CD4-positive, alpha-beta T cell (primary cell): ENCODE measurements at regions not wholly inside any gene's neighbourhood (a gene's known extent, or its start where the extent isn't known, plus 50 kb on each side); places are given as distances from the start of the nearest gene placed in this dataset.

Experiments used
- ATAC-seq: fragments of 200-7000 bp; cut with Tn5 transposase; one replicate; pipeline ENCODE4 v1.10.0; 2022; ENCODE audit warnings: mild to moderate bottlenecking; ENCODE audit not compliant: poor library complexity
- CTCF ChIA-PET: fragments of 350-600 bp; sonication (Branson Sonifier 250); formaldehyde crosslinking; loops from one replicate; lab custom pipeline; 2021; ENCODE audit warnings: antibody characterized with exemption, inconsistent platforms; lab: Charles Lee
- POLR2A ChIA-PET: fragments of 350-600 bp; sonication (Branson Sonifier 250); formaldehyde crosslinking; loops from one replicate; lab custom pipeline; 2021; ENCODE audit warnings: antibody characterized with exemption, inconsistent platforms; lab: Charles Lee
- DNase-seq, 14 experiments: peaks; one replicate each; pipeline ENCODE4 v3.0.0-alpha.2; 2013 to 2020; ENCODE audit warnings: mixed read lengths in 2 of 14
- H3K27ac ChIP-seq, 2 donors: one replicate each; pipeline versions ENCODE4 v1.5.1 to v1.7.0; 2013; ENCODE audit warnings: low read length in 2 of 2, low read depth in 1 of 2, mild to moderate bottlenecking in 1 of 2
- H3K27me3 ChIP-seq, 2 experiments: 1 replicate in 1 of 2; 2 replicates in 1 of 2; pipeline versions ENCODE4 v1.6.1 to v1.7.0; 2013; ENCODE audit warnings: low read length in 2 of 2, control low read depth in 1 of 2, mild to moderate bottlenecking in 1 of 2, moderate library complexity in 1 of 2; ENCODE audit not compliant: insufficient read depth in 2 of 2, control insufficient read depth in 1 of 2
- H3K36me3 ChIP-seq: one replicate; pipeline ENCODE4 v1.6.1; 2013; ENCODE audit warnings: low read length, control low read depth; ENCODE audit not compliant: insufficient read depth
- H3K4me1 ChIP-seq: one replicate; pipeline ENCODE4 v1.6.1; 2013; ENCODE audit warnings: low read length, control low read depth; ENCODE audit not compliant: insufficient read depth
- H3K4me3 ChIP-seq: one replicate; pipeline ENCODE4 v1.5.1; 2013; ENCODE audit warnings: mild to moderate bottlenecking, low read length, moderate library complexity
- H3K9me3 ChIP-seq, 2 experiments: 1 replicate in 1 of 2; 2 replicates in 1 of 2; pipeline versions ENCODE4 v1.6.1 to v1.7.0; 2013; ENCODE audit warnings: low read length in 2 of 2, mild to moderate bottlenecking in 2 of 2, control low read depth in 1 of 2, moderate library complexity in 1 of 2; ENCODE audit not compliant: control insufficient read depth in 1 of 2, insufficient read depth in 1 of 2
- H3K27ac Mint-ChIP-seq: one replicate; pipeline ENCODE4 v1.8.0; 2020; ENCODE audit warnings: mixed read lengths
- H3K27me3 Mint-ChIP-seq: one replicate; pipeline ENCODE4 v1.8.0; 2021; ENCODE audit warnings: mixed read lengths
- H3K36me3 Mint-ChIP-seq: one replicate; pipeline ENCODE4 v1.8.0; 2021; ENCODE audit warnings: low read depth, mixed read lengths
- H3K4me1 Mint-ChIP-seq: one replicate; pipeline ENCODE4 v1.8.0; 2021; ENCODE audit warnings: low read depth, mixed read lengths
- H3K4me3 Mint-ChIP-seq: one replicate; pipeline ENCODE4 v1.8.0; 2020; ENCODE audit warnings: mild to moderate bottlenecking, mixed read lengths
- H3K9me3 Mint-ChIP-seq: one replicate; pipeline ENCODE4 v1.8.0; 2020; ENCODE audit warnings: mixed read lengths
- CTCF ChIP-seq: fragments of 200-600 bp; IDR thresholded peaks from one replicate; pipeline ENCODE4 v1.8.0; 2022; ENCODE audit warnings: antibody characterized with exemption, mild to moderate bottlenecking
- intact Hi-C, 2 experiments: fragments of 100-400 bp; cut with DNase I in 1 of 2; cut with micrococcal nuclease in 1 of 2; formaldehyde crosslinking; loops; one replicate each; pipeline versions ENCODE4 v1.15.1 to v1.9.0; 2023 to 2025; cut with DNase I, micrococcal nuclease

GRCh38 chr6:90346729-90347128 is 50.1 kb upstream of the BACH2 start:
- Histone ChIP-seq H3K27ac (no peak overlapping the region), H3K27me3 (peaks cover 0 to 3% of the 10 kb centered on the region in 2 experiments), H3K36me3 (no peaks in the 10 kb centered on the region), H3K9me3 (no peaks in the 10 kb centered on the region), H3K4me1 (peaks cover 9% of the 10 kb centered on the region), H3K4me3 (no peak overlapping the region)
- CTCF ChIA-PET: no interaction called here
- POLR2A ChIA-PET: no interaction called here
- no peaks in the 10 kb centered on the region for H3K27me3 Mint-ChIP-seq
- peaks cover 13% of the 10 kb centered on the region for H3K4me1 Mint-ChIP-seq
- DNase-seq (no peak), ATAC-seq (no peak)
- H3K4me3 Mint-ChIP-seq: no peak overlapping the region
- TF ChIP-seq CTCF: no peak
- no peaks in the 10 kb centered on the region for H3K36me3 Mint-ChIP-seq
- no peaks in the 10 kb centered on the region for H3K9me3 Mint-ChIP-seq
- H3K27ac Mint-ChIP-seq: no peak overlapping the region
- intact Hi-C loops: no loop called here
